HL-60/S4 treated with retinoic acid at 250 ng/mL for 4 days and 3 days (cell line): ENCODE measurements at regions not wholly inside any gene's neighbourhood (a gene's known extent, or its start where the extent isn't known, plus 50 kb on each side); places are given as distances from the start of the nearest gene placed in this dataset.
"Not testable (repeated sequence)": the region's sequence is repeated elsewhere in the genome, so short reads cannot be mapped to it uniquely, and the experiment has no call there.

Experiments
- in situ Hi-C: fragments of 300-500 bp; cut with MboI; formaldehyde crosslinking; loops from 2 replicates; pipeline ENCODE4 v1.7.0; 2022; ENCODE audit warnings: low sequenced_read_pairs

- in situ Hi-C loops, result no loop called here
These were observed 460.7 kb upstream of the MEIS1 start for GRCh38 chr2:65974067-65974723.

- in situ Hi-C loops, result no loop called here
These were observed 465.8 kb upstream of the MEIS1 start for GRCh38 chr2:65969161-65969560.

- in situ Hi-C loops, result not testable (repeated sequence)
These were observed 471.6 kb upstream of the MEIS1 start for GRCh38 chr2:65963303-65963702.

GRCh38 chr2:65960953-65961352, 474.0 kb upstream of the MEIS1 start:
- in situ Hi-C loops, result no loop called here

GRCh38 chr2:65957886-65958285, 477.0 kb upstream of the MEIS1 start:
- in situ Hi-C loops, result no loop called here

GRCh38 chr2:65957454-65957853, 477.5 kb upstream of the MEIS1 start:
- in situ Hi-C loops, result no loop called here

- in situ Hi-C loops, result no loop called here
These were observed 479.7 kb upstream of the MEIS1 start for GRCh38 chr2:65955259-65955658.

GRCh38 chr2:65952966-65953761, 481.8 kb upstream of the MEIS1 start:
- in situ Hi-C loops, result no loop called here

GRCh38 chr2:65944213-65944612, 490.7 kb upstream of the MEIS1 start:
- in situ Hi-C loops, result no loop called here

- in situ Hi-C loops, result no loop called here
These were observed 491.7 kb upstream of the MEIS1 start for GRCh38 chr2:65943099-65943786.

- in situ Hi-C loops, result no loop called here
These were observed 494.1 kb upstream of the MEIS1 start for GRCh38 chr2:65940856-65941255.

- in situ Hi-C loops, result no loop called here
These were observed 495.2 kb upstream of the MEIS1 start for GRCh38 chr2:65939687-65940086.

- in situ Hi-C loops, result no loop called here
These were observed 497.4 kb upstream of the MEIS1 start for GRCh38 chr2:65937379-65938160.

- in situ Hi-C loops, result no loop called here
These were observed 499.8 kb upstream of the MEIS1 start for GRCh38 chr2:65934992-65935629.

- in situ Hi-C loops, result no loop called here
These were observed 500.2 kb upstream of the SPRED2 start for GRCh38 chr2:65932571-65932970.

GRCh38 chr2:65931056-65931455, 498.7 kb upstream of the SPRED2 start:
- in situ Hi-C loops, result no loop called here

GRCh38 chr2:65930259-65930658, 497.9 kb upstream of the SPRED2 start:
- in situ Hi-C loops, result no loop called here

GRCh38 chr2:65929664-65930063, 497.3 kb upstream of the SPRED2 start:
- in situ Hi-C loops, result not testable (repeated sequence)

- in situ Hi-C loops, result no loop called here
These were observed 490.4 kb upstream of the SPRED2 start for GRCh38 chr2:65922794-65923193.

- in situ Hi-C loops, result no loop called here
These were observed 489.6 kb upstream of the SPRED2 start for GRCh38 chr2:65922030-65922429.

GRCh38 chr2:65921116-65921515, 488.7 kb upstream of the SPRED2 start:
- in situ Hi-C loops, result no loop called here
